ENCODE measurements at regions not wholly inside any gene's neighbourhood (a gene's known extent, or its start where the extent isn't known, plus 50 kb on each side); places are given as distances from the start of the nearest gene placed in this dataset.
"Not testable (repeated sequence)": the region's sequence is repeated elsewhere in the genome, so short reads cannot be mapped to it uniquely, and the experiment has no call there.

- TF ChIP-seq CTCF (conservative IDR thresholded peaks at IDR 0.05): no peak
- H3K27ac ChIP-seq: no peak overlapping the region
Measured at GRCh38 chr13:47707414-47707813, 293.7 kb downstream of the SUCLA2 start.

- no peak overlapping the region for H3K27ac ChIP-seq
- no peak for TF ChIP-seq CTCF (conservative IDR thresholded peaks at IDR 0.05)
Measured at GRCh38 chr13:47705185-47705584, 295.9 kb downstream of the SUCLA2 start.

GRCh38 chr13:47696674-47697073 lies 304.4 kb downstream of the SUCLA2 start:
- TF ChIP-seq CTCF (conservative IDR thresholded peaks at IDR 0.05): no peak
- H3K27ac ChIP-seq: no peak overlapping the region

GRCh38 chr13:47687577-47687976 lies 313.5 kb downstream of the SUCLA2 start:
- TF ChIP-seq CTCF (conservative IDR thresholded peaks at IDR 0.05): no peak
- H3K27ac ChIP-seq: no peak overlapping the region

GRCh38 chr13:47685156-47685555 lies 315.9 kb downstream of the SUCLA2 start:
- not testable (repeated sequence) for H3K27ac ChIP-seq

GRCh38 chr13:47680748-47681147 lies 320.3 kb downstream of the SUCLA2 start:
- no peak overlapping the region for H3K27ac ChIP-seq
- TF ChIP-seq CTCF (conservative IDR thresholded peaks at IDR 0.05): no peak

- H3K27ac ChIP-seq: no peak overlapping the region
Measured at GRCh38 chr13:47679401-47679800, 321.7 kb downstream of the SUCLA2 start.

More at GRCh38 chr13:47679401-47679800, 321.7 kb downstream of the SUCLA2 start:
- TF ChIP-seq CTCF (conservative IDR thresholded peaks at IDR 0.05): no peak
